Islet of Langerhans (tissue), 1 donor: ENCODE measurements at regions not wholly inside any gene's neighbourhood (a gene's known extent, or its start where the extent isn't known, plus 50 kb on each side); places are given as distances from the start of the nearest gene placed in this dataset.

Experiments used
- FAIRE-seq: peaks from one replicate; lab custom pipeline; 2011; peaks lifted over from hg19 to GRCh38; lab: Jason Lieb, UNC

GRCh38 chr5:136528481-136529030, 163.2 kb upstream of the TRPC7 start:
- no peak for FAIRE-seq

- no peak for FAIRE-seq
These were observed 162.0 kb upstream of the TRPC7 start for GRCh38 chr5:136527311-136527710.

GRCh38 chr5:136526791-136527190, 161.4 kb upstream of the TRPC7 start:
- FAIRE-seq, result no peak

- FAIRE-seq, result no peak
These were observed 160.7 kb upstream of the TRPC7 start for GRCh38 chr5:136526021-136526420.

- FAIRE-seq, result no peak
These were observed 160.3 kb upstream of the TRPC7 start for GRCh38 chr5:136525597-136525996.

- FAIRE-seq, result no peak
These were observed 157.0 kb upstream of the TRPC7 start for GRCh38 chr5:136522217-136522956.

- no peak for FAIRE-seq
These were observed 156.4 kb upstream of the TRPC7 start for GRCh38 chr5:136521696-136522095.

GRCh38 chr5:136518814-136519213, 153.5 kb upstream of the TRPC7 start:
- FAIRE-seq, result no peak

- FAIRE-seq, result no peak
These were observed 152.8 kb upstream of the TRPC7 start for GRCh38 chr5:136518174-136518573.

GRCh38 chr5:136517755-136518154, 152.4 kb upstream of the TRPC7 start:
- no peak for FAIRE-seq

- FAIRE-seq, result no peak
These were observed 151.3 kb upstream of the TRPC7 start for GRCh38 chr5:136516637-136517036.

- no peak for FAIRE-seq
These were observed 148.1 kb upstream of the TRPC7 start for GRCh38 chr5:136513430-136513829.

GRCh38 chr5:136511046-136511445, 145.7 kb upstream of the TRPC7 start:
- no peak for FAIRE-seq

- FAIRE-seq, result no peak
These were observed 145.1 kb upstream of the TRPC7 start for GRCh38 chr5:136510481-136510880.

- no peak for FAIRE-seq
These were observed 140.8 kb upstream of the TRPC7 start for GRCh38 chr5:136506131-136506530.

- FAIRE-seq, result no peak
These were observed 135.8 kb upstream of the TRPC7 start for GRCh38 chr5:136501133-136501532.

GRCh38 chr5:136492587-136492986, 127.2 kb upstream of the TRPC7 start:
- FAIRE-seq, result no peak

- FAIRE-seq, result no peak
These were observed 126.5 kb upstream of the TRPC7 start for GRCh38 chr5:136491806-136492205.

GRCh38 chr5:136484808-136485325, 119.5 kb upstream of the TRPC7 start:
- no peak for FAIRE-seq

GRCh38 chr5:136482206-136482605, 116.9 kb upstream of the TRPC7 start:
- no peak for FAIRE-seq

GRCh38 chr5:136474466-136474865, 109.1 kb upstream of the TRPC7 start:
- no peak for FAIRE-seq

- no peak for FAIRE-seq
These were observed 102.3 kb upstream of the TRPC7 start for GRCh38 chr5:136467632-136468031.

- FAIRE-seq, result no peak
These were observed 100.7 kb upstream of the TRPC7 start for GRCh38 chr5:136466041-136466415.

GRCh38 chr5:136458481-136458880, 93.1 kb upstream of the TRPC7 start:
- FAIRE-seq, result no peak
